Choroid plexus epithelial cell (primary cell): ENCODE measurements at regions not wholly inside any gene's neighbourhood (a gene's known extent, or its start where the extent isn't known, plus 50 kb on each side); places are given as distances from the start of the nearest gene placed in this dataset.
"Not testable (repeated sequence)": the region's sequence is repeated elsewhere in the genome, so short reads cannot be mapped to it uniquely, and the experiment has no call there.

Source experiments
- DNase-seq: peaks from one replicate; pipeline ENCODE4 v3.0.0-alpha.2; 2010; ENCODE audit warnings: low read depth
- H3K4me3 ChIP-seq: 2 replicates; pipeline ENCODE4 v1.5.1; 2011; ENCODE audit warnings: low read depth, mild to moderate bottlenecking, control low read depth, low read length, moderate library complexity
- CTCF ChIP-seq: conservative IDR thresholded peaks from 2 replicates; pipeline ENCODE4 v1.5.1; 2011; ENCODE audit warnings: low read depth, mild to moderate bottlenecking, control low read depth, inconsistent platforms, low read length, moderate library complexity

GRCh38 chr6:27126815-27127537 lies 120.5 kb upstream of the PRSS16 start:
- DNase-seq = peak; percentile 95
- H3K4me3 ChIP-seq = peak overlapping the region; percentile 55
- TF ChIP-seq CTCF = peak; percentile 90

GRCh38 chr6:27127874-27128273 lies 119.6 kb upstream of the PRSS16 start:
- not testable (repeated sequence) for H3K4me3 ChIP-seq

GRCh38 chr6:27128311-27129094 lies 119.0 kb upstream of the PRSS16 start:
- no peak for DNase-seq
- no peak overlapping the region for H3K4me3 ChIP-seq
- TF ChIP-seq CTCF = no peak

More at GRCh38 chr6:27127874-27128273, 119.6 kb upstream of the PRSS16 start:
- DNase-seq = not testable (repeated sequence)

GRCh38 chr6:27129095-27129815 lies 118.2 kb upstream of the PRSS16 start:
- TF ChIP-seq CTCF = no peak
- no peak overlapping the region for H3K4me3 ChIP-seq
- no peak for DNase-seq

- no peak for DNase-seq
- no peak for TF ChIP-seq CTCF
- no peak overlapping the region for H3K4me3 ChIP-seq
Observed at GRCh38 chr6:27129917-27130316, 117.6 kb upstream of the PRSS16 start.

- TF ChIP-seq CTCF = no peak
- peak overlapping the region; percentile 59 for H3K4me3 ChIP-seq
- no peak for DNase-seq
Observed at GRCh38 chr6:27130668-27131428, 116.7 kb upstream of the PRSS16 start.

- peak overlapping the region; percentile 59 for H3K4me3 ChIP-seq
- DNase-seq = peak; percentile 36
Observed at GRCh38 chr6:27132282-27132531, 115.3 kb upstream of the PRSS16 start.
